ENCODE measurements at regions not wholly inside any gene's neighbourhood (a gene's known extent, or its start where the extent isn't known, plus 50 kb on each side); places are given as distances from the start of the nearest gene placed in this dataset.

- no peak for TF ChIP-seq EZH2 (optimal IDR thresholded peaks at IDR 0.05; ENCODE audit: low read depth, low read length)
- TF ChIP-seq, protein P1, sequence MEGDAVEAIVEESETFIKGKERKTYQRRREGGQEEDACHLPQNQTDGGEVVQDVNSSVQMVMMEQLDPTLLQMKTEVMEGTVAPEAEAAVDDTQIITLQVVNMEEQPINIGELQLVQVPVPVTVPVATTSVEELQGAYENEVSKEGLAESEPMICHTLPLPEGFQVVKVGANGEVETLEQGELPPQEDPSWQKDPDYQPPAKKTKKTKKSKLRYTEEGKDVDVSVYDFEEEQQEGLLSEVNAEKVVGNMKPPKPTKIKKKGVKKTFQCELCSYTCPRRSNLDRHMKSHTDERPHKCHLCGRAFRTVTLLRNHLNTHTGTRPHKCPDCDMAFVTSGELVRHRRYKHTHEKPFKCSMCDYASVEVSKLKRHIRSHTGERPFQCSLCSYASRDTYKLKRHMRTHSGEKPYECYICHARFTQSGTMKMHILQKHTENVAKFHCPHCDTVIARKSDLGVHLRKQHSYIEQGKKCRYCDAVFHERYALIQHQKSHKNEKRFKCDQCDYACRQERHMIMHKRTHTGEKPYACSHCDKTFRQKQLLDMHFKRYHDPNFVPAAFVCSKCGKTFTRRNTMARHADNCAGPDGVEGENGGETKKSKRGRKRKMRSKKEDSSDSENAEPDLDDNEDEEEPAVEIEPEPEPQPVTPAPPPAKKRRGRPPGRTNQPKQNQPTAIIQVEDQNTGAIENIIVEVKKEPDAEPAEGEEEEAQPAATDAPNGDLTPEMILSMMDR (IDR thresholded peaks at IDR 0.05; ENCODE audit: low read length), result no peak
Observed at GRCh38 chr17:20930081-20930760, 112.6 kb downstream of the USP22 start.

Measured in MM.1S (cell line).